NCI-H510A (cell line): ENCODE measurements at regions not wholly inside any gene's neighbourhood (a gene's known extent, or its start where the extent isn't known, plus 50 kb on each side); places are given as distances from the start of the nearest gene placed in this dataset.
"Not testable (repeated sequence)": the region's sequence is repeated elsewhere in the genome, so short reads cannot be mapped to it uniquely, and the experiment has no call there.

Source experiments
- DNase-seq: peaks from one replicate; lab custom pipeline; 2025; lab: John Stamatoyannopoulos, UW

- DNase-seq: peak; percentile 13
Observed at GRCh38 chr10:81251457-81252115, 623.4 kb upstream of the NRG3 start.

GRCh38 chr10:81264991-81265390 is 610.0 kb upstream of the NRG3 start:
- not testable (repeated sequence) for DNase-seq

DNA sequence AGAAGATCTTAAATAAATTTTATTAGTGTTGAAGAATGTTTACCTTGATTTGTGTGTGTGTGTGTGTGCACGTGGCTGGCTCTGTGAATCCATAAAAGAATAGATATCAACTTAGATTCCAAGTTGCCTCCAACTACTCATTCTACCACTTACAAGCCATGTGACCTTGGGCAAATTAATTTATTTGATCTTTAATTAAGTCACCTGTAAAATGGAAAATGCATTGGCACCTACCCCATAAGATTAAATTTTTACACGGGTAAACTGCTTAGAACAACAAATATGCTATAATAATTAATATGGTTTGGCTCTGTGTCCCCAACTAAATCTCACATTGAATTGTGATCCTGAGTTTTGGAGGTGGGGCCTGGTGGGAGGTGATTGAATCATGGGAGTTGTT is 604.9 kb upstream of the NRG3 start:
- no peak for DNase-seq

DNA sequence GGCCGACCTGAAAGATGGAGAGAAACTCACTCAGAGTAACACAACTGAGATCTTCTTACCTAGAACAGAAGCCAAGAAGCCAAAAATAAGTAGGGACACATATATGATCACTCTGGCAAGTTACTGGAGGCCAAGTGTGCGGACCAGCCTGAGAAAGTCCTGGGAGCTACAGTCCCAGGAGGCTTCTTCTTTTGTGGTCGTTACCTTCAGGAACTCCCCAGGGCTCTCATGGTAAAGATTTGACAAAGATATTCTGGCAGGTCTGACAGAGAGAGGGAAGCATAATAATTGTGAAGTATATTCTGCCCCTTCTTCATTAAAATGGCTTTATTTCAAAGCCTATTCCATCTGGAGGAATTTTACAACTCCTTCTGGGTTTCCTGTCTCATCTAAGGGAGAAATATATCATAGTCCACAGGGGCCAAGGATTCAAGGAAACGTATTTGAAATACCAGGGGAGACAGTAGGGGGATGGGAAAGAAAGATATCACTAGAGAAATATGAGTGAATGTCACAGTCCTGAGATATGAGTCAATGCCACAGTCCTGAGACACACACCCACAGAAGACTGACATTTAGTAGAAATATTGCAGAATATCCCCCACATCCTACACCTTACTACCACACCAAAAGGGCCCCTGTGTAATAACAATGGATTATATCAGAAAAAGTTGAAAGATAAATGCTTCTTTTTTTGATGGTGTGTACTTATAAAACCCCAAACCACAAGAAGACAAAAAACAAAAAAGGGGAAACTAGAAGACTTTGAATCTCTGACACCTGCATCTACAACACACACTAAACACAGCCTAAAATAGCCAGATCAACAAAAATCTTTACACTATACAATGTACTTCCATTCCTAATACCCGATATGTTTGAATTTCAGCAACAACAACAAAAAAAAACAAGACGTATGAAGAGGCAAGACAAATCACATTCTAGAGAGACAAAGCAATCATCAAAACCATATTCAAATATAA is 594.2 kb upstream of the NRG3 start:
- DNase-seq: no peak

GRCh38 chr10:81288544-81288943 is 586.5 kb upstream of the NRG3 start:
- no peak for DNase-seq

- DNase-seq: no peak
Observed at GRCh38 chr10:81297292-81297691, 577.7 kb upstream of the NRG3 start.

DNA sequence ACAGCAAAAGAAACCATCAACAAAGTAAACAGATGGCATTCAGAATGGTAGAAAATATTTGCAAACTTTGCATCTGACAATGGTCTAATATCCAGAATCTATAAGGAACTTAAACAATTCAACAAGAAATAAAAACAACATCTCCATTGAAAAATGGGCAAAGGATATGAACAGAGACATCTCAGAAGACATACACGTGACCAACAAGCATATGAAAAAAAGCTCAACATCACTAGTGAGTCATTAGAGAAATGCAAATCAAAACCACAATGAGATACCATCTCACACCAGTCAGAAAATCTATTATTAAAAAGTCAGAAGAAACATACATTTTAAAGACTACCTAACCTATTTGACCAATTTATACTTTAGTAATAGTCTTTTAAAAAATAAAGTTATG is 571.3 kb upstream of the NRG3 start:
- no peak for DNase-seq

GRCh38 chr10:81306971-81307782 is 567.8 kb upstream of the NRG3 start:
- peak; percentile 11 for DNase-seq

DNA sequence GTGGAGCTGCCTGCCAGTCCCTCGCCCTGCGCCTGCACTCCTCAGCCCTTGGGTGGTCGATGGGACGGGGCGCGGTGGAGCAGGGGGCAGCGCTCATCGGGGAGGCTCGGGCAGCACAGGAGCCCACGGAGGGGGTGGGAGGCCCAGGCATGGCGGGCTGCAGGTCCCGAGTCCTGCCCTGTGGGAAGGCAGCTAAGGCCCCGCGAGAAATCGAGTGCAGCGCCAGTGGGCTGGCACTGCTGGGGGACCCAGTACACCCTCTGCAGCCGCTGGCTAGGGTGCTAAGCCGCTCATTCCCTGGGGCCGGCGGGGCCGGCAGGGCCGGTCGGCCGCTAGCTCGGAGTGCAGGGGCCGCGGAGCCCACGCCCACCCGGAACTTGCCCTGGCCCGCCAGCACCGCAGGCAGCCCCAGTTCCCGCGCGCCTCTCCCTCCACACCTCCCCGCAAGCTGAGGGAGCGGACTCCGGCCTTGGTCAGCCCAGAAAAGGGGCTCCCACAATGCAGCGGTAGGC is 565.9 kb upstream of the NRG3 start:
- DNase-seq: no peak

- DNase-seq: no peak
Observed at GRCh38 chr10:81314471-81314870, 560.5 kb upstream of the NRG3 start.

DNA sequence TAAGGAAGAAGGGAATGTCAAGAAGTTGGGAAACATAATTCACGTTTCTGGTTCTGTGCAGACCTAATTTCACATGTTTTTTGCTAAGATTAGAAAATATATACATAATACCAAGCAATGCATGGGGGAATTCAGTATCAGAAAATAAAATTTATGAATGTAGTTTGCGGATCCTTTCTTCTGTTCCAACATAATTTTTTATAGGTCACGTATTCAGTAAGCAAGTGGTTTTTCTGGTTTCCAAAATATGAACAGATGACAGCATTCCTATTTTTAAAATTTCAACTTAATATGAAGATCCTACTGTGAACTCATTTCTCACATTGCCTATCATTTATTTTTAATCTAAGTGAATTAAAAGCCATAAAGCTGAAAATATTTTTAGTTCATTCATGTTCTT is 560.0 kb upstream of the NRG3 start:
- DNase-seq: no peak

DNA sequence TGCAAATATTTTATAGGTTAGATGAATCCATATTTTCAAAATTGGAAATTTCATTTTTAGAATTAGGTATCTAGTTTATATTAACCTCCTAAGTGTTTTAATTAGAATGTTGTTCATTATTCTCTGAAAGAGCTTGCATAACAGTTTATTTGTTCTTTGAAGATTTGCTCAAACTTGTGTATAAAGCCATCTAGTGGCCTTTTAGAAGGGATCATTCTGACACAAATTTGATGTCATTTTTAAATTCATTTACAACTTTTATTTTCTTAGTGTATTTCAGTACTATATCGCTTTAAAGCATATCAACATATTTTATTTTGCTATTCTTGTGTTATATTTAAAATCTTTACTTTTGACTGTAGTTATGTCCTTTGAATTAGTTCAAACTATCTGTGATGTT is 527.0 kb upstream of the NRG3 start:
- DNase-seq: no peak

- no peak for DNase-seq
Observed at GRCh38 chr10:81367132-81367531, 507.9 kb upstream of the NRG3 start.

GRCh38 chr10:81386817-81387216 is 488.2 kb upstream of the NRG3 start:
- no peak for DNase-seq

- no peak for DNase-seq
Observed at GRCh38 chr10:81403451-81403850, 471.5 kb upstream of the NRG3 start.

DNA sequence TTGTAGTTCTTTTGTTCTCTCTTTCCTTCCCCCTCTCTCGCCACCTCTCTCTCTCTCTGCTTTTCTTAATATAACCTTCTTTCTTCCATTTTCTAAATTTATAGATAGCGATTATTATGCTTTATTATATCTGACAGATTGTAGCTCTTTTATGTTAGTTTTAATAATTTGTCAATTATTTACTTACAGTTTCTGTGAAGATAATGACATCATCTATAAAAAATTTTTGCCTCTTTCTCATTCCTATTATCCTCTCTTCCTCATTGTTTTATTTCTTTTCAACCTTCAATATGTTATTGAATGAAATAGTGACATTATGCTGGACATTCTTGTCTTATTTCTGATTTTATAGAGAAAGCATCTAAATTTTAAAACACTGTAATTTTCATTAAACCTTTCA is 469.6 kb upstream of the NRG3 start:
- no peak for DNase-seq

DNA sequence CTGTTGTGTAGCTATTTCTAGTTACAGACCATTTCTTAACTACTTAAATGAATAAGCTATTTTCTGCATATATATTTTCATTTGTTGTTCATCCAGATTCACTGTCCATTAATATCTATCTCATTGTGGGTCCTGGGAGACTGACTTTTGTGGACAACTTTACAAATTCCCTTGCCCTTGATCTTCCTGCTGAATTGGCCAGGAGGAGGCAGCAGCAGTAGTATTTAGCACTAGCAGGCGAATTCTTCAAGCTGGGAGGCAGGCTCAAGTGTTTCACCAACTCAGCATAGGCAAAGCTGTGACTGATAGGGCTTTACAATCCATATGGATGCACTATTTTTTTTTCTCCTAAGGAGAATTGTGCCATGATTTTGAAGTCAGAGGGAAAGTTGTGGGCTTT is 461.0 kb upstream of the NRG3 start:
- no peak for DNase-seq

DNA sequence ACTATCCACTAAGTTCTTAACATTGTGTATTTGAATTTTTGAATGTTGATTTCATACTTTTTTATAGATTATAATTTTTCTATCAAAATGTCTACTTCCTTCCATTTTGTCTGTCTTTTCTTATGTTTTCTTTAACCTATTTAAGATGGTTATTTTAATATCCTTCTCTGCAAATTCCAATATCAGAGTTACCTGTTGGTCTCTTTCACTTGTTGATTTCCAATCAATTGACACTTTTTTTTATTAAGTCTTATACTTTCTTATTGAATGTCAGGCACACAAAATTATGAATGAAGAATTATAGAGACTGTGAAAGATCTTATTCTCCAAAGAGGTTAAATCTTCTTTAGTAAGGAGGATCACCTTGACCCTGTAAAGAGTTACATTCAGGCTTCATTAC is 448.3 kb upstream of the NRG3 start:
- DNase-seq: no peak

- DNase-seq: no peak
Observed at GRCh38 chr10:81428456-81429134, 446.4 kb upstream of the NRG3 start.

DNA sequence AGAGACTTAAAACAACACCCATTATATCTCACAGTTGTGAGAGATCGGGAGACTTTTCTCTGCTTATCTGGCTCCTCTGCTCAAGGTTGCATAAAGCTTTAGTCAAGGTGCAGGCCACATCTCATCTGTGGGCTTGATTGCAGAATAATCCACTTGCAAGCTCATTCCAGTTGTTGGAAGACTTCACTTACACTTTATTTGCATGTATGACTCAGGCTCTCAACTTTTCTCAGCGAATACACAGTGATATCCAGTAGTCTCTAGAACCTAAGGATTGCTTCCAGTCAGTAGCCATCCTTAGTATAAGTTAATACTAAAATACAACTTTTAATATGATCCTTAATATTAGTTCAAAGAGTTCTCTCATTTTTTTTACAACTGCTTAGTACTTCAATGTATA is 435.5 kb upstream of the NRG3 start:
- DNase-seq: no peak

DNA sequence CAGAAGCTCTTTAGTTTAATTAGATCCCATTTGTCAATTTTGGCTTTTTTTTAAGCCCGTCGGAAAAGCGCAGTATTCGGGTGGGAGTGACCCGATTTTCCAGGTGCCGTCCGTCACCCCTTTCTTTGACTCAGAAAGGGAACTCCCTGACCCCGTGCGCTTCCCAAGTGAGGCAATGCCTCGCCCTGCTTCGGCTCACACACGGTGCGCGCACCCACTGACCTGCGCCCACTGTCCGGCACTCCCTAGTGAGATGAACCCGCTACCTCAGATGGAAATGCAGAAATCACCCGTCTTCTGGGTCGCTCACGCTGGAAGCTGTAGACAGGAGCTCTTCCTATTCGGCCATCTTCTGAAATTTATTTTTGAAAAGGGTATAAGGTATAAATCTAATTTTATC is 433.4 kb upstream of the NRG3 start:
- not testable (repeated sequence) for DNase-seq
